ENCODE measurements at regions not wholly inside any gene's neighbourhood (a gene's known extent, or its start where the extent isn't known, plus 50 kb on each side); places are given as distances from the start of the nearest gene placed in this dataset.

DNA sequence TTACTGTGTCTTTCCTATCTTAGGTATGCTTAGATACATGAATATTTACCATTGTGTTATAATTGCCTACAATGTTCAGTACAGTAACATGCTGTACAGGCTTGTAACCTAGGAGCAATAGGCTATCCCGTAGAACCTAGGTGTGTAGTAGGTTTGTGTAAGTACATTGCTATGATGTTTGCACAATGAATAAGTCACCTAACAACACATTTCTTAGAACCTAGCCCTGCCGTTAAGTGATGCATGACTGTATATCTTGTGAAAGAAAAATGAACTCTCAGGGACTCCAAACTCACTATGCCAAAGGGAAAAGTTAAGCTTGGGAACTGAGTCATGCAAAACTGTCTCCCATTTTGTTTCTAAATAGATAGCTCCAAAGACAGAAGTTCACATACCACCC is 91.5 kb upstream of the ACP3 start:
- TF ChIP-seq, protein P1, sequence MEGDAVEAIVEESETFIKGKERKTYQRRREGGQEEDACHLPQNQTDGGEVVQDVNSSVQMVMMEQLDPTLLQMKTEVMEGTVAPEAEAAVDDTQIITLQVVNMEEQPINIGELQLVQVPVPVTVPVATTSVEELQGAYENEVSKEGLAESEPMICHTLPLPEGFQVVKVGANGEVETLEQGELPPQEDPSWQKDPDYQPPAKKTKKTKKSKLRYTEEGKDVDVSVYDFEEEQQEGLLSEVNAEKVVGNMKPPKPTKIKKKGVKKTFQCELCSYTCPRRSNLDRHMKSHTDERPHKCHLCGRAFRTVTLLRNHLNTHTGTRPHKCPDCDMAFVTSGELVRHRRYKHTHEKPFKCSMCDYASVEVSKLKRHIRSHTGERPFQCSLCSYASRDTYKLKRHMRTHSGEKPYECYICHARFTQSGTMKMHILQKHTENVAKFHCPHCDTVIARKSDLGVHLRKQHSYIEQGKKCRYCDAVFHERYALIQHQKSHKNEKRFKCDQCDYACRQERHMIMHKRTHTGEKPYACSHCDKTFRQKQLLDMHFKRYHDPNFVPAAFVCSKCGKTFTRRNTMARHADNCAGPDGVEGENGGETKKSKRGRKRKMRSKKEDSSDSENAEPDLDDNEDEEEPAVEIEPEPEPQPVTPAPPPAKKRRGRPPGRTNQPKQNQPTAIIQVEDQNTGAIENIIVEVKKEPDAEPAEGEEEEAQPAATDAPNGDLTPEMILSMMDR (IDR thresholded peaks at IDR 0.05) = no peak
- TF ChIP-seq EZH2 (IDR thresholded peaks at IDR 0.05) = no peak
